GM12891 (cell line): ENCODE measurements at regions not wholly inside any gene's neighbourhood (a gene's known extent, or its start where the extent isn't known, plus 50 kb on each side); places are given as distances from the start of the nearest gene placed in this dataset.

Source experiments
- PAX5 ChIP-seq: IDR thresholded peaks from 2 replicates; pipeline ENCODE4 v1.6.1; 2011; ENCODE audit warnings: low read length, moderate library complexity, mild to moderate bottlenecking; ENCODE audit not compliant: insufficient read depth, severe bottlenecking
- POLR2A ChIP-seq: IDR thresholded peaks from 2 replicates; pipeline ENCODE4 v1.6.1; 2011; ENCODE audit warnings: low read depth, low read length, control low read depth
- POLR2AphosphoS5 ChIP-seq: IDR thresholded peaks from 2 replicates; pipeline ENCODE4 v1.6.1; 2011; ENCODE audit warnings: low read depth, low read length, control low read depth
- POU2F2 ChIP-seq: IDR thresholded peaks from 2 replicates; pipeline ENCODE4 v1.6.1; 2011; ENCODE audit warnings: low read depth, mild to moderate bottlenecking, control low read depth, low read length, moderate library complexity
- SPI1 ChIP-seq: IDR thresholded peaks from 2 replicates; pipeline ENCODE4 v1.6.1; 2011; ENCODE audit warnings: low read depth, low read length, control low read depth
- TAF1 ChIP-seq: IDR thresholded peaks from 2 replicates; pipeline ENCODE4 v1.6.1; 2011; ENCODE audit warnings: low read depth, low read length, control low read depth

DNA sequence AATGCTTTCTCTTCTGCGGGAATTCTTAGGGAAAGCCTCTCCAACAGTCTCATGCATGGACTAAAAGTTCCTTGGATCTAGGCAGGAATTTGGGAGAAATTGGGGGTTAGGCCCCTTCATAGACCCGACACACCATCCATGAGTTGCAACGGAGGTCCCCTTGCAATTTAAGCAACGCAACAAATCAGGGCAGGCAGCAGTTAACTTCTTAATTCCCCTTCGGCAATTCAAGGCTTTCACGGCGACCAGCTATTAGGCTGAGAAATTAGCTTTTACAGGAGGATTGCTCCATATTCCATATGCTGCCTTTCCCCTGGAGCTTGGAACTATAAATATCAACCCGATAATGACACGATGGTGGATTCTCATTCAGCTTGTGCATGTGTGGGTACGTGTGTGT is 241.0 kb downstream of the SHOX start:
- TF ChIP-seq POLR2A (no peak), POLR2AphosphoS5 (no peak), SPI1 (no peak), POU2F2 (no peak), TAF1 (no peak), PAX5 (no peak)
